SK-N-MC (cell line): ENCODE measurements at regions not wholly inside any gene's neighbourhood (a gene's known extent, or its start where the extent isn't known, plus 50 kb on each side); places are given as distances from the start of the nearest gene placed in this dataset.
"Not testable (repeated sequence)": the region's sequence is repeated elsewhere in the genome, so short reads cannot be mapped to it uniquely, and the experiment has no call there.

Experiments used
- EZH2 ChIP-seq: fragments of 200-600 bp; sonication (generic); IDR thresholded peaks from one replicate; pipeline ENCODE4 v1.6.1; 2017; ENCODE audit warnings: antibody characterized with exemption
- POLR2AphosphoS5 ChIP-seq: IDR thresholded peaks from 2 replicates; pipeline ENCODE4 v1.6.1; 2012; ENCODE audit warnings: mild to moderate bottlenecking, low read depth, low read length, borderline replicate concordance

DNA sequence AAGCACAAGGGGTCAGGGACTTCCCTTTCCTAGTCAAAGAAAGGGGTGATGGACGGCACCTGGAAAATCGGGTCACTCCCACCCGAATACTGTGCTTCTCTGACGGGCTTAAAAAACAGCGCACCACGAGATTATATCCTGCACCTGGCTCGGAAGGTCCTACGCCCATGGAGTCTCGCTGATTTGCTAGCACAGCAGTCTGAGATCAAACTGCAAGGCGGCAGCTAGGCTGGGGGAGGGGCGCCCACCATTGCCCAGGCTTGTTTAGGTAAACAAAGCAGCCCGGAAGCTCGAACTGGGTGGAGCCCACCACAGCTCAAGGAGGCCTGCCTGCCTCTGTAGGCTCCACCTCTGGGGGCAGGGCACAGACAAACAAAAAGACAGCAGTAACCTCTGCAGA is 375.5 kb downstream of the SI start:
- TF ChIP-seq POLR2AphosphoS5, EZH2: not testable (repeated sequence)
